ENCODE measurements at regions not wholly inside any gene's neighbourhood (a gene's known extent, or its start where the extent isn't known, plus 50 kb on each side); places are given as distances from the start of the nearest gene placed in this dataset.

DNA sequence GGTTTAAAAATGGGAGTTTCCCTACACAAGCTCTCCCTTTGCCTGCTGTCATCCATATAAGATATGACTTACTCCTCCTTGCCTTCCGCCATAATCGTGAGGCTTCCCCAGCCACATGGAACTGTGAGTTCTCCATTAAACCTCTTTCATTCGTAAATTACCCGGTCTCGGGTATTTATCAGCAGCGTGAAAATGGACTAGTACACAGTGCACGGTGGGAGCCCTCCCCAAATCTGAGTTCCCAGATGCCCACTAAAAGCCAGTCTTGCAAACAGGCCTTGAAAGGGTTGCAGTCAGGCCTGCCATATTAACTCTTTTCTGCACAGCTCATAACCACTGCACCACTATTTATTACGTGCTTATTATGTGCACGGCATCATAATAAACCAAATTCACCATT, 400.9 kb downstream of the PRDM2 start:
- DNase-seq (ENCODE audit: low spot score): no peak

DNA sequence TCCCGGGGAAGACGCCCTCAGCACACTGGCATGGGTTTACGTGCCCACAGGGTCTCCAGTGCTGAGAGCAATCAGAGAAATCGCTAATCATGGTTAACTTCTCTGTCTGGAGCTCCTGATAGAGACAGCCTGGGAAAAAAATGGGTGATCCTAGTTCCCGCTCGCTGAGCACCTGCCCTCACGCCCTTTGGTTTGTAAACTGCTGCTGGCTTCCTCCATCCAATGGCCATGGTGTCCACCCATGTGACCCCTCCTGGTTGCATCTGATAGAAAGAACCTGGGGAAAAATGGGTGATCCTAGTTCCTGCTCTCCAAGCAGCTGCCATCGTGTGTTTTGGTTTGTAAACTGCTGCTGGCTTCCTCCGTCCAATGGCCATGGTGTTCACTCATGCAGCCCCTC, 402.2 kb downstream of the PRDM2 start:
- DNase-seq (ENCODE audit: low spot score): no peak

DNA sequence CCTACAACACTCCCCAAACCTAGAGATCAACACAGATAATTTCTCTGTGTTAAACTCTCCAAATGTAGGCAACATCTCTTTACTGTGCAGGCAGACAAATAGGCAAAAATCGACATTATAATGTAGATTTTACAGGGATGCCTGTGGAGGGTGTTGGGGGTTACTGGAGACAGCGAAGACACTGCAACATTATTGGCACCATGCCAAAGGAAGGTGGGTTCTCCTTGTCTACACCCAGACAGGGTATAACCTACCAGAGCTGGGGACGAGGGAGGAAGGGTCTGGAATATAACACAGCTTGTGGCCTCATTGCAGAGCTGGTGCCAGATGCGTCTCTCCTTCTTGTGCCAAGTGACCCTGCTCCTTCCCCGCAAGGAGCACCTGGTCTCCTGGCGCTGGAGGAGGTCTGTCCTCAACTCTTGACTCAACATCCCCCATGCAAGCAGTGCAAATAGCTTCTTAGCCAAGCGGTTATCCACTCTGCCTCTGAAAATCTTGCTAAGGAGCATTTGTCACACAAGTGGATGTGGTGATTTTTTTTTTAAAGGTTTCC, 404.0 kb downstream of the PRDM2 start:
- DNase-seq (ENCODE audit: low spot score): no peak

DNA sequence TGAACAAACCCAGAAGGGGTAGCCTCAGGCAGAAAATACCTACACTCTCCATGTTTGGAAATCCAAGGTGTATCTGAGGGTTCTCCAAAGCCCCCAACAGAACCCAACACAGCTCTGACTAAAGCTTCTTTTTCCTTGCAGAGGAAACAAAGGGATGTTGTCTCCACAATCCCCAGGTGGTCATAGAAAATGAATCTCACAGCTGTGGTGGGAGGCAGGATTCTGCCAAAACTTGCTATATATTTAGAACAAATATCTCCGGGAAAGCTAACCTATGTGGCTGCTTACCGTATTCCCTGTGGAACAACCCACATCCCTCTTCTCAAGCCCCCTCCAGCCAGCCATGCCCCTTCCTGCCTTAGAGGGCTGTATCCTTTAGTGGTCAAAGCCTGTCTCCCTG, 406.1 kb downstream of the PRDM2 start:
- DNase-seq (ENCODE audit: low spot score): no peak

DNA sequence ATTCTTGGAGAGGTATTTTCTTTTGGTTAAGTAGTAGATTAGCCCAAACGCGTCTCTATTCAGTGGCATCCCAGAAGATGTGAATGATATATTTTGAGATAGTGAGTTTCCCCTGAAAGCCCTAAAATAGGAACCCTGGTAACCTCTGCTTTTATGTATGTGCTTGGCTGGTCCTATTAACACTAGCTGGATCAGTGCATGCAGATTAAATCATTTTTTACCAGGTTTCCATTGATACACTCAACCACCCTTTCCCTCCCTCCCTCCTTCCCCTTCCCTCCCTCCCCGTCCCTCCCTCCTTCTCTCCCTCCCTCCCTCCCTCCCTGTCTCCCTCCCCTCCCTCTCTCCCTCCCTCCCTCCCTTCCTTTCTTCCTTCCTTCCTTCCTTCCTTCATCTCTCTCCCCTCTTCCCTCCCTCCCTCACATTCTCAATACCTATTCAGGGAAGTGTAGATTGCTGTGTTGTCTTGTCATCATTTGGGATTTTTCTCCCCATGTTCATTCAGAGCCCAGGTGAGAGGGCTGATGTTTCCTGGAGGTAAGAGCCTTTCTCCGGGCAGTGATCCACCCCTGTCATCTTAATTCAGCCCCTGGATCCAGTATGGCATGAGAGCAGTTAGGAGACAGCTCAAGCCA, 406.8 kb downstream of the PRDM2 start:
- no peak for DNase-seq (ENCODE audit: low spot score)

DNA sequence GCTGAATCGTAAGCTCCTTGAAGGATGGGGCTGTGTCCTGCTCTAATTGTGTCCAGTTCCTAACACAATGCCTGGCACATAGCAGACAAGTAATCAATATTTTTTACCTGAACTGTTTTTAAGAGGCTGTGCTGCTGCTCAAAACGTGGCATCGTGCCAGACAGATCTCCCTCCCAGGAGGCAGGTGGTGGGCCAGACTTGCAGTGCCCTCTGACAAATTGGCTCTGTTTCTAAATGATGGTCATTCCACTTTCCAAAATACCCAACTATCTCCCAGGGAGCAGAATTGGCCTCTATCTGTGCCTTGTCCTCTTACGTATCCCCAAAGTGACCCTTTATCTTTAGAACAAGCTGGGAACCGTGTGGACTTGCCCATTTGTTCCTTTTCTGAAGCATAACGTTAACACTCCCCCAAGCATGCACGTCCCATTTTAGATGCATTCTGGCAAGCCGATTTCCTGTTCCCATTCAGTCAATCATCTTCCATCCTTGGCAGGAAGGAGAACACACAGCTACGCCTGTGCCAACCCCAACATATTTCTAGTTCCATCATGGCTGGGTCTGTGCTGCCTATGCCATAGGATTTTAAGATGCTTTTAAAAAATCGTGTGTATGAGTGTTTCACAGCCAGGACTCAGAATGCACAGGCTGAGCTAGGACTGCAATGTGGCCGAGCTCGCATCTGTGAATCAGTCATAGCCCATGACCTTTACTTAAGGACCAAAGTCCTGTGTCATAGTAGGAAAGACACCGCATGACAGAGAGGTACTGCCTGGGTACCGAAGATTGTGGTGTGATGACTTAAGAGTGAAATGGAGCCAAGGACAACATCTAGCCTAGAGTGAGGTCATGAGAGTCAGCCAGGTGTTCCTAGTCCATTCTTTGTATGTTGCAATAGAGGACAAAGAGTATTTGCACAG, 408.6 kb downstream of the PRDM2 start:
- DNase-seq (ENCODE audit: low spot score): no peak

DNA sequence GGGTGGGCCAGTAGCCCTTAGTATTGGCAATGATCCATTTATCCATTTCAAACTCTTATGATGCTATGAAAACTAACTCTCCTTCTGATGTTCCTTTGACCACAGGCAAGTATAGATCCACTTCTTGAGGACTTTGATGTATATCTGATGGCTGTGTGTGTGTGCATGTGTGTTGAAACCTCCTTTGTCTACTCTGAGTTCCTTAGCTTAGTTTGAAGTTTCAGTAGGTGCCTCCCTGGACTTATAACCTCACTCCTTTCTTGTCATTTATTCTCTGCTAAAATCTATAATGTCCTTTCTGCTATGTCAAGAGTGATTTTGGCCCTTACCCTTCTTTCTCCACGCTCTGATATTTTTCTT, 409.3 kb downstream of the PRDM2 start:
- DNase-seq (ENCODE audit: low spot score): no peak

DNA sequence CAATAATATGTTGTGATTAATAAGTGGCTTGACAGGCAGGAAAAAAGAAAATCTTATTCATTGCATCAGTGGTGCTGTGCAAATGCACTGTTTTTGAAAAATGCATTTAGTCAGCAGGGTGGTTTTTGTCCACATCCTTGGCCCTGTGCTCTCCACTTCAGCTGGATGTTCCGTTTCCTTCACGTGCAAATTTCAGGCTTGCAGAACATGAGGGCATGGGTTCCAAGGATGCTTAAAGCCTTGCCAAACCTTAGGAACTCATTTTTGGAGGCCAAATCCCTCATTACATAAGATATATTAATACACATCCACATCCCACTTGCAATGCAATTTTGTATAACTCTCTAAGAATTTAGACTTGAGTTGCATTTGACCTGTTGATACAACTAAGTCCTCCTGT, 410.1 kb downstream of the PRDM2 start:
- no peak for DNase-seq (ENCODE audit: low spot score)

DNA sequence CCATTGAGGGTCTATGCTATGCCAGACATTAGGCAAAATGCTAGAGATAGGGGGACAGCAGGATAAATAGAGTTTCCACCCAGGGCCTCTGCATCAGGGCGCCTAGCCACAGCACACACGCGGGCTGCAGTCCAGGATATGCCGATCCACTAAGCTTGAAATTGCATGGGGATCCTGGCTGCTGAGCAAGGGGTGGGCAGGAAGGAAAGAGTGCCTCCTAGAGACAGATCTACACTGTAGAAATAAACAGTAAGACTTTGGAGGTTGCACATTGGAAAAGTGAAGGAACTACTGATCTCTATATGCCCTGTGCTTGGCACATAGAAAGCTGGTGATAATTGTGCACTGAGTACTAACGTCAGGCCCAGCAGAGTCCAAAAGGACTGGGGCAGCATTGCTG, 411.1 kb downstream of the PRDM2 start:
- no peak for DNase-seq (ENCODE audit: low spot score)

DNA sequence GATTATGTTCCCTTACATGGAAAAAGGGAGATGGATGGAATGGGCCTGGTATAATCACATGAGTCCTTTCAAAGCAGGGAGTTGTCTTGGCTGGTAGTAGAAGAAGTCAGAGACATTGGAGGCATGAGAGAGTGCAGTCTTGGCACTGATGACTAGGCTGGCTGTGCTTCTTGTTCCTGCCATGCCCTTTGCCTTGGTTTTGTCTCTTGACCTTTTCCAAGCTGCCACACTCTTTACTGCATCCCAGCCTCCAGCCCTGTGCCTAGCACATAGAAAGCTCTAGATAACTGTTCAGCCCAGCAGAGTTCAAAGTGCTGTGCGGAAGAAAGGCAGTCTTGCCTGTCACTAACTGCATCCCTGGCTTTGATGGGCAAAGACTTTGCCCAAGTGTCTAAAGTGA, 412.6 kb downstream of the PRDM2 start:
- DNase-seq (ENCODE audit: low spot score): no peak

DNA sequence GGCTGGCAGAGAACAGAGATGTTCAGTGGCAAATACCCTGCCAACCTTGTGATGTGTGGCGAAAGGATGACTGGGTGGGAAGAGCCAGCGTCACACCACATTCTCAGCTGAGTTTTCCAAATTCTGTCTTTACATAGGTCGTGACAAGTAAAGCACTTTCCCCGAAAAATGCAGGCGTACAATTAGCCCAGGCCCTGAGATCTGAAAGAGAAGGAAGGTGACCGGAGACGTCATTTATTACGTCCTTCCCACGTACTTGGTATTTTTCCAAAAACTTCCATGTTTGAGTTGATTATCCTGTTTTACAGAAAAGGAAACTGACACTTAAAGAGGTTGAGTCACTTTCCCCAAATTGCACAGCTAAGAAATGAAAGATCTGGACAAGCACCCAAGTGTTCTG, 413.3 kb downstream of the PRDM2 start:
- DNase-seq (ENCODE audit: low spot score): no peak

DNA sequence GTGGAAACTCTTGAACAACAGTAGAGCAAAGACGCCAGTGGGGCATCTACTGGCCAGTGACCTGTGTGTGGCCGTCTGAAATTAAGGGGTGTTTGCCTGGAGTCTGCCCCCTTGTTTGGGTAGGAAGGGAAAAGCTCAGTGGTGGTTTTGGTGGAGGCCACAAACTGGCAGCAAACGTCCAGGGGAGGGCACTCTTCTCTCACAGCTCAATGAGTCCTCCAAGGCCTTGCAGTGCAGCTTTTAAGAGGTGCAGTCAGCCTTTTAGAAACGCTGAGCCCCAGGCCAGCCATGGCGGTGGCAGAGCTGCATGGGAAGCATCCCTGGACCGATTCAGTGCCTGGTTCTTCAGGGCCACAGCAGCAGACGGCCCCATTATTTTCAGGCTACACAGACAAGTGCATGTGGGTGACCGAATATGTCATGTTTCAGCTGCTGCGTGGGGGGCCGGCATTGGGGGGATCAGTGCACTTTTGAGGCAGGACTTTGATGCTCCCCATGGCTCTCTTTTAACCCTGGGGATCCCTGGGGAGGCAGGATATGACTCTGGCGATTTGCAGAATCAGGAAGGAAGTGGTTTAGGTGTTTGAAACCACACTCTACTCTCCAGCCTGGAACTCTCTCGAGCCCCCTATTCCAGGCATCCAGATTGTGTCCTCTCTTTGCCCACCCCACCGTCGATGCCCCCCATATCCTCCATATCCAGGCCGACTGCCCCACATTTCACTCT, 414.0 kb downstream of the PRDM2 start:
- peak; percentile 61 for DNase-seq (ENCODE audit: low spot score)

DNA sequence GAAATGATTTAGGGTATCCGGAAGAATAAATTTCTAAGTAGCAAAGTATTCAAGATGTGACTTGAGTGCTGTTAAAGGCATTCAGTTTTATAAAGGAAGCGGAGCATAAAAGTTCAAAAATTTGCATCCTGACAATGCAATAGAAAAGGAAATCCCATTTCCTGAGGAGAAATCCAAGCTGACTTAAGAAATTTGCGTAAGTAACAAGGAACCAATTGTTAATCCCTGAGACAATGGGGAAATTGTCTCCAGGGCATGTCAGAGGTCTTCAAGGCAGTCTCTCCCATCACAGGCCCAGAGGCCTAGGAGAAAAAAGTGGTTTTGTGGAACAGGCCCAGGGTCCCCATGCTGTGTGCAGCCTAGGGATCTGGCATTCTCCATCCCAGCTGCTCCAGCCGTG, 416.0 kb downstream of the PRDM2 start:
- DNase-seq (ENCODE audit: low spot score): no peak

DNA sequence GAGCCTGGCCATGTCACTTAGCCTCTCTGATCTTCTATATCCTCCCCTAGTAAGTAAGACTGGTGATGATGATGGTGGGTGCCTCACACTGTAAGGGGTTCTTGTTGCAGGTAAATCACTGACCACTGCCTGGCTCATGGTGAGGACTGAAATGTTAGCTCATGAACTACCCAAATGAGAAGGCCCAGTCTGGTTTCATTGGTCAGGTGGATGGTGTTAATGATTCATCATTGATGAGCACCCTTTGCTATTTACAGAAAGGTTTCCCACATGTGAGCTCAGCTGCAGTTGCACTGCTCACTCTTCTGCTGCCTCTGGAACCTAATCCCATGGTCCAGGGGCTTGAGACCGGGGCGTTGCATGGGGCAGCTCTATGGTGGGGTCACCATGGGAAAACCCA, 417.7 kb downstream of the PRDM2 start:
- DNase-seq (ENCODE audit: low spot score): no peak

DNA sequence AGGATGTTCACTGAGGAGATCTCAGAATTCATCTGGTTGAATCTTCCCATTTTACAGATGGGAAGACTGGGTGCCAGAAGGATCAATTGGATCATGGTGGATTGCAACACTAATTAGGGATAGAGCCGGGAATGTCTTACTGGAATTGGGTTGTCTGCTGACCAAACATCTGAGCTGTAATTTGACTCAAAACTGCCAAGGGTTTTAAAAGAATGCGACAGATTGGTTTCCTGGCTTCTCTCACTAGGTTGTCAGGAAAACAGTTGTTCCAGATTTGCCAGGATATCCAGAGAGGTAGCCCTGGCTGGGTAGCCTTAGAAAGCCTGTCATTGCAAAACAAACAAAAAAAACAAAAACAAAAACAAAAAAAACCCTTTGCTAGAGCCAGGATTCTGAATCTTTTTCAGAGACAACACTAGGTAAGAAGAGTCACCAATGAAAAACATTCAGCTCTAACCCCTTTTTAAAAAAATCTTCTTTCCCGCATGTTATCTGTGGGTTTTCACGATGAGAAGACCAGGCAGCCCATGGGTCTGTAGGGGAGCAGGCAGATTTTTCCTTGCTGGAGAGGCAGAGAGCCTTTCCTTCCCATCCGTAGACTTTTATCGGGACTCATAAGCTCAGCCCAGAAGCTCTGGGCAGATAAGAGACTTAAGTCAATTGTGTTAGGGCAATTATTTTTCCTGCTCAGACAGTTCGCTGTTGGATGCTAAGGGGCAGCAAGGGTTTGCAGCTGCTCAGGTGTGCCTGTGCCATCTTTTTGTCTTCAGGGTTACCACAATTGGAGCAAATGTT, 418.9 kb downstream of the PRDM2 start:
- no peak for DNase-seq (ENCODE audit: low spot score)

DNA sequence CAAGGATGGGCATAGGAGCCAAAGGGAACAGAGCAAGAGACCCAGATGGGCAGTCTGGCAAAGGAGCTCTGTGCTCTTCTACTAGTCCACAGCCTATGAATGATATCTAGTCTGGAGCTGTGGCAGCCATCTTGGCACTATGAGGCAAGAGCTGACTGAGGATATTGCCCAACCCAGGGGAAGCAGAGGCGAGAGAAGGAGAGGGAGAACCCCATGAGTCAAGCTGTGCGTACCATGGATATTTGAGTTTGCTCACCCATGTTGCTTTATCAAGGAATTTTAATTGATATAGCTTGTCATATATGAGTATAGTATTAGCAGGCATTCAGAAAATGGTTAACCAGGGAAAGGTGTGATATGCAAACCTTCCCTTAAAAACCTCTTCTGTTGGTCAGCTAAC, 420.9 kb downstream of the PRDM2 start:
- no peak for DNase-seq (ENCODE audit: low spot score)

DNA sequence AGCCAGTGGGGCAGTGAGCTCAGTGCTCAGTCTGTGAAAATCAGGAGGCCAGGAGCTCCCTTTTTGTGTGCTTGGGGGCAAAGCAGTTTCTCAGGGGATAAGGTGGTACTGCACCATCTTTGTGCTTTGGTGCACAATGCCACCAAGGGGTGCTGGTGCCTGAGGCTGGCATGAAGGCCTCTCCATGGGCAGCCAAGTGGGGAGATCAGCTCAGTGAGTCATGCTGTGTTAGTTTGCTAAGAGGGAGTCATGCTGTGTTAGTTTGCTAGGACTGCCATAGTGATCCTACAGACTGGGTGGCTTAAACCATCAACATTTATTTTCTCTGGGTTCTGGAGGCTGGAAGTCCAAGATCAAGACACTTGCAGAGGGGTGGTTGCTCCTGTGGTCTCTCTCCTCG, 428.1 kb downstream of the PRDM2 start:
- no peak for DNase-seq (ENCODE audit: low spot score)

DNA sequence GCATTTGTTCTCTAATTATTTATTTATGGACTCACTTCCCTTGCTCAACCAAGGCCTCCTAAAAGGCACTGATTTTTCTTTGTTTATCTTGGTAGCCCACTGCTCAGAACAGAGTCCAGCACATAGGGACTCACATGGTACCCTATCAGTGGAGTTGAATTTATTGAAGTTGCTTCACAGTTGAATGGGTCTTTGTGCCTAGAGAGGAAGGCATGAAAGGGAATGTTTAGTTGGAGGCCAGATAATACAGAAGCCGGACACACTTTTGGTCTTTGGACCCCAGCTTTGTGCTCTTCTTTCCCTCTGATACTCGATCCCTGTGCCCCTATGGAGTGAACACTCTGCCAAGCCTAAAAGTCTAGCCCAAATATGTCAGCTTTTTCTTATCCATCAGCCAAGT, 429.0 kb downstream of the PRDM2 start:
- no peak for DNase-seq (ENCODE audit: low spot score)

DNA sequence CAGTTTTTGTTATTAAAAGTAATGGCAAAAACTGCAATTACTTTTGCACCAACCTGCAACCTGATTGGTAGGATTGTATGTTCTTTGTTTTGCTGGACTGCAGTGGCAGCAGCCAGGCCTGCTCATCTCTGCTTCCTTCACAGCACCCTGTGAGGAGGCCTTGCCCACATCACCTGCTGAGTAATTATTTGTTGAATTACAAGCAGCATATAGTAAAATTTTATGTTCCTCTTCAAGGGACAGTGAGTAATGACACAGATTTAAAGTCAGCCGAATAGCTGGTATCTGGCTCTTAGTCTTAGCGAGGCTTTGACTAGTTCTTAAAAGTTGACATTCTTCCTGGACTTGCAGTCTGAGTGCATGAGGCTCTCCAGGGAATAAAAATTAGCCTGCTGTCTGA, 435.1 kb downstream of the PRDM2 start:
- DNase-seq (ENCODE audit: low spot score): no peak

DNA sequence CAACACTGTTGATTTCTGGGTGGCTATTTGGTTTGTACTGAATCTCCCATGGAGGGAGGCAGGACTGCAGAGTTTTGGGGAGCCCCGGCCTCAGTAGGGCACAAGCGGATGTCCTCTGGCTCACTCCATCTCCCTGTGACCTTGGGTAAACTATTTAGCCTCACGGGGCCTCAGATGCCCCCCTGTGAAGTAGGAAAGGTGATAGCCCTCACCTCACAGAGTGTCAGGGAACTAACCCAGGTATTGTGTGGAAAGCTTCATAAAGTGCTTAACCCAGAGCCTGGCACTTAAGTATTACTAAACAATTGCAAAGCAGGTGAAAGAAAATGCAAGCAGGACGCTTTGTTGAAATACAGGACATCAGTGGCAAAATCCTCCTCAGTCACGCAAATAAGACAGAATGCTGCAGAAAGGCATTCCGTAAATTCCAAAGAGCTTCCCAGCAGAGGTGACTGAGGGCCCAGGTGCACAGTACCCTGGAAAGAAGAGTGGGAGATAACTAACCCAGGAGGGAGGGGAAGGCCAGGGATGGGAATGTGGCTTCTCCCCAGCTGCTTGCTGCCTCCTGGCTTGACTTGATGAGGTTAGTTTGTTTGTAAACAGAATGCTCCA, 436.3 kb downstream of the PRDM2 start:
- no peak for DNase-seq (ENCODE audit: low spot score)

DNA sequence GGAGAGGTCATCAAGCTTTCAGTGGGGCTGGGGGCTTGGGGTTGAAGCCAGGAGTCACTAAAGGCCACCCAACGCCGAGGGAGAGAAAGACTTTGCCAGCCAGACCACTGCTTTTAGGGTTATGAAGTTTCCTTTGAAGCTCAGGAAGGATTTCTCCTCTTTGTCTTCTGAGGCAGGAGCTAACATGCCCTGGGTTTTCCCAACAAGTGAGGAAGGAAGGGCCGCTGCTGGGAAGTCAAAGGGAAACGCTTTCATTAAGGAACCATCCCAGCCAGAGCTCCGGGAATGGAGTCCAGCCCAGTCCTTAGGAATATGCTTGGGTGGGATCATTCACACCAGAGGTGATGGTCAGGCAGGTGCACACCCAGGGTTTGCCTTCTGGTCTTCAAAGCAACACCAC, 436.9 kb downstream of the PRDM2 start:
- no peak for DNase-seq (ENCODE audit: low spot score)

Data from NAMALWA (cell line).